ENCODE measurements at regions not wholly inside any gene's neighbourhood (a gene's known extent, or its start where the extent isn't known, plus 50 kb on each side); places are given as distances from the start of the nearest gene placed in this dataset.

- H3K27me3 ChIP-seq = no peaks in the 10 kb centered on the region
- no peak overlapping the region for H3K4me3 ChIP-seq
- whole genome bisulfite sequencing = 67% methylated on average over 1 of the region's 1 CpG
- no peaks in the 10 kb centered on the region for H3K4me1 ChIP-seq
- no peaks in the 10 kb centered on the region for H3K9me3 ChIP-seq
- H3K36me3 ChIP-seq = no peaks in the 10 kb centered on the region
- DNase-seq (ENCODE audit: extremely low spot score) = no peak
- intact Hi-C loops (cut with DNase I) = no loop called here
- H3K27ac ChIP-seq (replicated peaks in 1 of 4) = no peak overlapping the region
- no peak for TF ChIP-seq POLR2AphosphoS5 (IDR thresholded peaks at IDR 0.05)
- no peak for TF ChIP-seq EP300 (IDR thresholded peaks at IDR 0.05)
- no peak for TF ChIP-seq CTCF (IDR thresholded peaks at IDR 0.05)
- no peak for TF ChIP-seq POLR2A (IDR thresholded peaks at IDR 0.05; ENCODE audit: low read depth)
Observed at GRCh38 chr7:41570766-41571165, 132.1 kb downstream of the INHBA start.

- Histone ChIP-seq H3K27me3 (no peaks in the 10 kb centered on the region), H3K4me1 (no peaks in the 10 kb centered on the region), H3K4me3 (no peak overlapping the region), H3K27ac (replicated peaks in 1 of 4) (no peak overlapping the region), H3K36me3 (no peaks in the 10 kb centered on the region), H3K9me3 (no peaks in the 10 kb centered on the region)
- DNase-seq (ENCODE audit: extremely low spot score) = no peak
- TF ChIP-seq EP300 (IDR thresholded peaks at IDR 0.05) (no peak), POLR2A (IDR thresholded peaks at IDR 0.05; ENCODE audit: low read depth) (no peak), CTCF (IDR thresholded peaks at IDR 0.05) (no peak), POLR2AphosphoS5 (IDR thresholded peaks at IDR 0.05) (no peak)
- intact Hi-C loops (cut with DNase I) = no loop called here
- 92% methylated on average over 1 of the region's 1 CpG for WGBS
Observed at GRCh38 chr7:41568135-41568534, 134.8 kb downstream of the INHBA start.

GRCh38 chr7:41567731-41568114 is 135.2 kb downstream of the INHBA start:
- intact Hi-C loops (cut with DNase I) = no loop called here
- Histone ChIP-seq H3K27me3 (no peaks in the 10 kb centered on the region), H3K36me3 (no peaks in the 10 kb centered on the region), H3K4me1 (no peaks in the 10 kb centered on the region), H3K9me3 (no peaks in the 10 kb centered on the region), H3K4me3 (no peak overlapping the region), H3K27ac (replicated peaks in 1 of 4) (no peak overlapping the region)
- no peak for DNase-seq (ENCODE audit: extremely low spot score)
- WGBS = 43% methylated on average over 2 of the region's 2 CpGs
- TF ChIP-seq CTCF (IDR thresholded peaks at IDR 0.05) = no peak
- TF ChIP-seq POLR2AphosphoS5 (IDR thresholded peaks at IDR 0.05) = no peak
- TF ChIP-seq EP300 (IDR thresholded peaks at IDR 0.05) = no peak
- no peak for TF ChIP-seq POLR2A (IDR thresholded peaks at IDR 0.05; ENCODE audit: low read depth)

- TF ChIP-seq EP300 (IDR thresholded peaks at IDR 0.05) (no peak), POLR2A (IDR thresholded peaks at IDR 0.05; ENCODE audit: low read depth) (no peak), POLR2AphosphoS5 (IDR thresholded peaks at IDR 0.05) (no peak), CTCF (IDR thresholded peaks at IDR 0.05) (no peak)
- H3K4me1 ChIP-seq = no peaks in the 10 kb centered on the region
- no peaks in the 10 kb centered on the region for H3K27me3 ChIP-seq
- no peak overlapping the region for H3K4me3 ChIP-seq
- WGBS = 71% methylated on average over 1 of the region's 1 CpG
- no peak for DNase-seq (ENCODE audit: extremely low spot score)
- intact Hi-C loops (cut with DNase I) = no loop called here
- no peak overlapping the region for H3K27ac ChIP-seq (replicated peaks in 1 of 4)
- H3K36me3 ChIP-seq = no peaks in the 10 kb centered on the region
- no peaks in the 10 kb centered on the region for H3K9me3 ChIP-seq
Observed at GRCh38 chr7:41567031-41567730, 135.7 kb downstream of the INHBA start.

GRCh38 chr7:41566581-41566980 is 136.3 kb downstream of the INHBA start:
- Histone ChIP-seq H3K9me3 (no peaks in the 10 kb centered on the region), H3K36me3 (no peaks in the 10 kb centered on the region), H3K4me3 (no peak overlapping the region), H3K4me1 (no peaks in the 10 kb centered on the region), H3K27me3 (no peaks in the 10 kb centered on the region), H3K27ac (replicated peaks in 1 of 4) (no peak overlapping the region)
- WGBS = 97% methylated on average over 4 of the region's 4 CpGs
- DNase-seq (ENCODE audit: extremely low spot score) = no peak
- intact Hi-C loops (cut with DNase I) = no loop called here
- TF ChIP-seq POLR2AphosphoS5 (IDR thresholded peaks at IDR 0.05) (no peak), EP300 (IDR thresholded peaks at IDR 0.05) (no peak), POLR2A (IDR thresholded peaks at IDR 0.05; ENCODE audit: low read depth) (no peak), CTCF (IDR thresholded peaks at IDR 0.05) (no peak)
